HL-60 (cell line): ENCODE measurements at regions not wholly inside any gene's neighbourhood (a gene's known extent, or its start where the extent isn't known, plus 50 kb on each side); places are given as distances from the start of the nearest gene placed in this dataset.

Experiments used
- DNase-seq, 2 experiments: peaks; one replicate each; pipeline ENCODE4 v3.0.0-alpha.2; 2010 to 2020; ENCODE audit warnings: low read depth in 1 of 2, low spot score in 1 of 2
- H3K27ac ChIP-seq: fragments of 250-450 bp; sonication (Bioruptor Pico); replicated peaks from 2 replicates; pipeline ENCODE4 v1.5.1; 2020; ENCODE audit warnings: mild to moderate bottlenecking, moderate library complexity
- H3K27me3 ChIP-seq: fragments of 250-450 bp; sonication (Bioruptor Pico); 2 replicates; pipeline ENCODE4 v1.5.1; 2021; ENCODE audit warnings: mild to moderate bottlenecking, moderate library complexity; ENCODE audit not compliant: insufficient read depth, poor library complexity, severe bottlenecking
- H3K4me3 ChIP-seq: replicated peaks from 2 replicates; pipeline ENCODE4 v1.5.1; 2011; ENCODE audit warnings: mild to moderate bottlenecking, control low read depth, low read length; ENCODE audit not compliant: insufficient read depth
- CTCF ChIP-seq: IDR thresholded peaks from one replicate; pipeline ENCODE4 v1.5.1; 2011; ENCODE audit warnings: low read length, control low read depth, inconsistent platforms; ENCODE audit not compliant: insufficient read depth
- GABPA ChIP-seq: IDR thresholded peaks from 2 replicates; pipeline ENCODE4 v1.6.1; 2012; ENCODE audit warnings: low read depth
- POLR2AphosphoS5 ChIP-seq: IDR thresholded peaks from 2 replicates; pipeline ENCODE4 v1.6.1; 2012; ENCODE audit warnings: low read depth
- REST ChIP-seq: IDR thresholded peaks from 2 replicates; pipeline ENCODE4 v1.6.1; 2012; ENCODE audit warnings: low read depth; ENCODE audit not compliant: insufficient replicate concordance
- SPI1 ChIP-seq: IDR thresholded peaks from 2 replicates; pipeline ENCODE4 v1.6.1; 2012; ENCODE audit warnings: low read depth, mild to moderate bottlenecking, borderline replicate concordance

GRCh38 chr7:68015122-68015977, 1018.7 kb downstream of the TYW1 start:
- no peak overlapping the region for H3K27ac ChIP-seq
- no peak for DNase-seq
- no peak for TF ChIP-seq REST
- TF ChIP-seq GABPA, result no peak
- no peak for TF ChIP-seq POLR2AphosphoS5
- TF ChIP-seq SPI1, result no peak
- no peak overlapping the region for H3K4me3 ChIP-seq
- no peaks in the 10 kb centered on the region for H3K27me3 ChIP-seq

- no peak for TF ChIP-seq POLR2AphosphoS5
- DNase-seq, result no peak
- Histone ChIP-seq H3K27me3 (no peaks in the 10 kb centered on the region), H3K27ac (no peak overlapping the region), H3K4me3 (no peak overlapping the region)
These were observed 1019.4 kb downstream of the TYW1 start for GRCh38 chr7:68015978-68016532.

GRCh38 chr7:68020102-68020501, 1023.5 kb downstream of the TYW1 start:
- TF ChIP-seq CTCF, result no peak
- TF ChIP-seq GABPA, result no peak
- no peak for TF ChIP-seq POLR2AphosphoS5
- no peak for TF ChIP-seq SPI1
- no peak for TF ChIP-seq REST
- Histone ChIP-seq H3K4me3 (no peak overlapping the region), H3K27me3 (no peaks in the 10 kb centered on the region), H3K27ac (no peak overlapping the region)
- DNase-seq, result no peak

- TF ChIP-seq POLR2AphosphoS5 (no peak), REST (peak; percentile 76)
- no peak overlapping the region for H3K27ac ChIP-seq
- DNase-seq, result no peak
- H3K27me3 ChIP-seq, result no peaks in the 10 kb centered on the region
- H3K4me3 ChIP-seq, result no peak overlapping the region
These were observed 1028.7 kb downstream of the TYW1 start for GRCh38 chr7:68025369-68025768.
